OCI-LY3 (cell line): ENCODE measurements at regions not wholly inside any gene's neighbourhood (a gene's known extent, or its start where the extent isn't known, plus 50 kb on each side); places are given as distances from the start of the nearest gene placed in this dataset.

ENCODE experiments used
- H2AFZ ChIP-seq: fragments of 200-600, 300-600 bp; shearing (Covaris generic); 2 replicates; pipeline ENCODE4 v1.6.0; 2014; ENCODE audit warnings: antibody characterized with exemption, low read depth, low read length
- H3K27ac ChIP-seq: fragments of 200-600, 300-600 bp; sonication (generic); 2 replicates; pipeline ENCODE4 v1.5.1; 2014; ENCODE audit warnings: mild to moderate bottlenecking, low read length, moderate library complexity, mixed read lengths
- H3K27me3 ChIP-seq: fragments of 200-600, 300-600 bp; sonication (generic); 2 replicates; pipeline ENCODE4 v1.6.1; 2014; ENCODE audit warnings: low read depth, low read length, mixed read lengths
- H3K36me3 ChIP-seq: fragments of 200-600, 300-600 bp; sonication (generic); replicated peaks from 2 replicates; pipeline ENCODE3; 2014; ENCODE audit warnings: low read depth, low read length, mixed read lengths
- H3K4me1 ChIP-seq: fragments of 300-600, 200-600 bp; sonication (generic); 2 replicates; pipeline ENCODE4 v1.6.1; 2014; ENCODE audit warnings: low read length, mixed read lengths
- H3K4me2 ChIP-seq: fragments of 200-600, 300-600 bp; sonication (generic); 2 replicates; pipeline ENCODE4 v1.6.1; 2014; ENCODE audit warnings: low read length, mixed read lengths
- H3K4me3 ChIP-seq: fragments of 300-600, 200-600 bp; sonication (generic); 2 replicates; pipeline ENCODE4 v1.5.1; 2014; ENCODE audit warnings: antibody characterized with exemption, mild to moderate bottlenecking, low read length, moderate library complexity
- H3K79me2 ChIP-seq: fragments of 300-600, 200-600 bp; shearing (Covaris generic); 2 replicates; pipeline ENCODE4 v1.6.1; 2014; ENCODE audit warnings: mild to moderate bottlenecking, low read length, mixed read lengths
- H3K9ac ChIP-seq: fragments of 300-600, 200-600 bp; shearing (Covaris generic); 2 replicates; pipeline ENCODE4 v1.6.0; 2014; ENCODE audit warnings: mild to moderate bottlenecking, low read length, moderate library complexity
- H3K9me3 ChIP-seq: fragments of 200-600, 300-600 bp; shearing (Covaris generic); 2 replicates; pipeline ENCODE4 v1.6.1; 2014; ENCODE audit warnings: low read length, mixed read lengths; ENCODE audit not compliant: insufficient read depth
- H4K20me1 ChIP-seq: fragments of 200-600, 300-600 bp; sonication (generic); 2 replicates; pipeline ENCODE4 v1.6.1; 2016; ENCODE audit warnings: low read length, mixed read lengths; ENCODE audit not compliant: insufficient read depth
- EZH2phosphoT487 ChIP-seq: fragments of 200-600 bp; shearing (Covaris generic); IDR thresholded peaks from 2 replicates; pipeline ENCODE4 v1.6.1; 2018; ENCODE audit warnings: antibody characterized with exemption, mixed run types, low read depth
- TF ChIP-seq, protein P1 (sequence below): fragments of 200-600, 300-600 bp; sonication (generic); IDR thresholded peaks from 2 replicates; pipeline ENCODE4 v1.5.1; 2014; ENCODE audit warnings: antibody characterized with exemption, low read length, low read depth

DNA sequence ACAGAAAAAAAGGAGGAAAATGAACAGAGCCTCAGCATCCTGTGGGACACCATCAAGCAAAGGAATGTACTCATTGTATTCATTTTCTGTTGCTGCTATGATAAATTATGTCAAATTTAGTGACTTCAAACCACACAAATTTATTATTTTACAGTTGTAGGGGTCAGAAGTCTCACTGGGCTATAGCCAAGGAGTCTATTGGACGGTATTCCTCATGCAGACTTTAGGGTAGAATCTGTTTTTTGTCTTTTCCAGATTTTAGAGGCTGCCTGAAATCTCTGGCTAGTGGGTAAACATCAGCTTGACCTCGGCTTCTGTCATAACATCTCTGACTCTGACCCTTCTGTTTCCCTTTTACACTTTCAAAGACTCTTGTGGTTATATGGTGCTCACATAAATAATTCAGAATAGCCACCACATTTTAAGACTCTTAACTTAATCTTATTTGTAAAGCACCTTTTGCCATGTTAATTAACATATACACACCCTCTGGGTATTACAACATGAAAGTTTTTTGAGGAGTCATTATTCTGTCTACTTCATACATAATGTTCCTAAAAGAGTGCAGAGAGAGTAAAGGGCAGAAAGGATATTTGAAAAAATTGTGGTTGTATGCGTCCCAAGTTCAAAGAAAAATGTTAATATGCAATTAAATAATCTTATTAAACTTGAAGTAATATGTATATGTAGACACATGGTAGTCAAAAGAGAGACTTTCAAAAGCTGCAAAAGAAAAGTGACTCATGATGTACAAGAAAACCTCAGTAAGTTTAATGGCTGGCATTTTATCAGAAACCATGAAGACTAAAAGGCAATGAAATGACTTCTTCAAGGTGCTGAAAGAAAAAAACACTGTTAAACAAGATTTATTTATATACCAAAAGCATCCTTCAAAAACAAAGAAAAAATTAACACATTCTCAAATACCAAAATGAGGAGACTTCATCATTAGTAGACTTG is 70.8 kb upstream of the MEOX2 start:
- H3K79me2 ChIP-seq: no peaks in the 10 kb centered on the region
- H3K36me3 ChIP-seq: no peaks in the 10 kb centered on the region
- TF ChIP-seq, protein P1, sequence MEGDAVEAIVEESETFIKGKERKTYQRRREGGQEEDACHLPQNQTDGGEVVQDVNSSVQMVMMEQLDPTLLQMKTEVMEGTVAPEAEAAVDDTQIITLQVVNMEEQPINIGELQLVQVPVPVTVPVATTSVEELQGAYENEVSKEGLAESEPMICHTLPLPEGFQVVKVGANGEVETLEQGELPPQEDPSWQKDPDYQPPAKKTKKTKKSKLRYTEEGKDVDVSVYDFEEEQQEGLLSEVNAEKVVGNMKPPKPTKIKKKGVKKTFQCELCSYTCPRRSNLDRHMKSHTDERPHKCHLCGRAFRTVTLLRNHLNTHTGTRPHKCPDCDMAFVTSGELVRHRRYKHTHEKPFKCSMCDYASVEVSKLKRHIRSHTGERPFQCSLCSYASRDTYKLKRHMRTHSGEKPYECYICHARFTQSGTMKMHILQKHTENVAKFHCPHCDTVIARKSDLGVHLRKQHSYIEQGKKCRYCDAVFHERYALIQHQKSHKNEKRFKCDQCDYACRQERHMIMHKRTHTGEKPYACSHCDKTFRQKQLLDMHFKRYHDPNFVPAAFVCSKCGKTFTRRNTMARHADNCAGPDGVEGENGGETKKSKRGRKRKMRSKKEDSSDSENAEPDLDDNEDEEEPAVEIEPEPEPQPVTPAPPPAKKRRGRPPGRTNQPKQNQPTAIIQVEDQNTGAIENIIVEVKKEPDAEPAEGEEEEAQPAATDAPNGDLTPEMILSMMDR: no peak
- TF ChIP-seq EZH2phosphoT487: no peak
- H2AFZ ChIP-seq: no peak overlapping the region
- H3K4me1 ChIP-seq: no peaks in the 10 kb centered on the region
- H3K9me3 ChIP-seq: no peaks in the 10 kb centered on the region
- no peak overlapping the region for H3K27ac ChIP-seq
- no peak overlapping the region for H3K4me3 ChIP-seq
- H3K9ac ChIP-seq: no peak overlapping the region
- H4K20me1 ChIP-seq: no peaks in the 10 kb centered on the region
- H3K4me2 ChIP-seq: no peak overlapping the region
- H3K27me3 ChIP-seq: no peaks in the 10 kb centered on the region

DNA sequence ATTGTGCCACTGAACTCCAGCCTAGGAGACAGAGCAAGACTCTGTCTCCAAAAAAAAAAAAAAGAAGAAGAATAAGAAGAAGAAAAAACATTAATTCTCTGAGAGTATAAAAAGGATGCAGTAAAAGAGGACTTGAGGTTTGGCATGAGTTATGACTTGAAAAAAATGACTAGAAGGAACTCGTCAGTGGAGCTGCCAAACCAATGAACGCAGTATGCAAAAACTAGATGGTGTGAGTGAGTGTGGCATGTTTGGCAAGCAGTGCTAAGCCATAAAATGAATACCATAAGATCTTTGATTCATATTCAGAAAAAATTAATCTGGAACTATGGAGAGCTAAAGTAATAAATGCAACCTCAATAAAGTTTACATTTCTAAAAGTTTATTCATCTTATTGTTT is 68.6 kb upstream of the MEOX2 start:
- no peak overlapping the region for H3K9ac ChIP-seq
- H3K27me3 ChIP-seq: no peaks in the 10 kb centered on the region
- H4K20me1 ChIP-seq: no peaks in the 10 kb centered on the region
- H3K4me2 ChIP-seq: no peak overlapping the region
- no peak overlapping the region for H3K4me3 ChIP-seq
- no peaks in the 10 kb centered on the region for H3K9me3 ChIP-seq
- H2AFZ ChIP-seq: no peak overlapping the region
- no peaks in the 10 kb centered on the region for H3K79me2 ChIP-seq
- no peaks in the 10 kb centered on the region for H3K4me1 ChIP-seq
- H3K36me3 ChIP-seq: no peaks in the 10 kb centered on the region
- TF ChIP-seq, protein P1: no peak
- TF ChIP-seq EZH2phosphoT487: no peak
- no peak overlapping the region for H3K27ac ChIP-seq

DNA sequence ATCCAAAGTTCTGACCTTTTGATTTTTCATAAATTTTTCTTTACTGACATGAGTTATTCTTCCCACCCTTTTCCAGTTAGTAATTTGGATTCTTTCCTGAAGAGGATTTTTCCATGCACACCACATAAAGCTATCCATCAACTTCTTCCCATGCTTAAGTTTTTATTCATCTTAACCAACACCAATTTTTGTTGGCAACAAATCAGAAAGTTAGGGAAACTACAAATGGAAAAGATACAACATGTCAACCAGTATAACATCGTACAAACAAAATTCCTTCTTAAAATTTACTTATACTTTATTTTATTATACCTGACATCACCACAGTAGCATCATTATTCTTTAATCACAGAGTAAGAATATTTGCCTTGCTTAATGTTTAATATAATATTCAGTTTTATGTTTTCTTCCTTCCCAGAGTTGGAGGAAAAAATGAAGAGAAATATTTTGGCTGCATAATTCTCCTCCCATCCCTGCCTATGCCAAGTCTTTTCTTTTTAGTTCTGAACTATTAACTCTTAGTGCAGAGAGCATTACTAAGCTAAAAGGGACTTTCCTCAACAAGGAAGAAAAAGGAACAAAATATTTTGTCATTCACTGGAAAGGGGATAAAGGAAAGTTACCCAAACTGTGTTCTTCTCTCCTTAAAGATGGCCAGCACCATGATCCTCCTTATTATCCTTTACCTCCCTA is 67.5 kb upstream of the MEOX2 start:
- TF ChIP-seq, protein P1: no peak
- no peak for TF ChIP-seq EZH2phosphoT487
- H2AFZ ChIP-seq: no peak overlapping the region
- H3K4me3 ChIP-seq: no peak overlapping the region
- no peaks in the 10 kb centered on the region for H3K4me1 ChIP-seq
- no peaks in the 10 kb centered on the region for H3K27me3 ChIP-seq
- H3K36me3 ChIP-seq: no peaks in the 10 kb centered on the region
- H3K9me3 ChIP-seq: no peaks in the 10 kb centered on the region
- no peaks in the 10 kb centered on the region for H3K79me2 ChIP-seq
- no peak overlapping the region for H3K27ac ChIP-seq
- H4K20me1 ChIP-seq: no peaks in the 10 kb centered on the region
- H3K9ac ChIP-seq: no peak overlapping the region
- no peak overlapping the region for H3K4me2 ChIP-seq

DNA sequence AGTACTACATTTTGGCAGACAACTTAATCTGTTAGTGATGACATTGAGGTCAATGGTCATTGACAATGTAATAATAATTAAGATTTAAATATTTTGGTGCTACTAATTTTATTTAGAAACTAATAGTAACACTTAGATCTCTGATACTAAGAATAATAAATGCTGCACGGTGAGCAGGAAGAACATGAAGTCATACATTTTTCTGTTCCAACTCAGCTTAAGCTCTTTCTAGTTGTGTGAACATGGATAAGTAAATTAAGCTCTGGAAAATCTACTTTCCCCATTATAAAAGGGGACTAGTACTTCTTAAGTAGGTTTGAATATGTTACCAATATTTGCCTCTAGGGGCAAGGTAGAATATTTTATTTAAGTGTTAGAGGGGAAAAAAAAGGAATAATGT is 65.9 kb upstream of the MEOX2 start:
- H2AFZ ChIP-seq: no peak overlapping the region
- TF ChIP-seq, protein P1: no peak
- no peak for TF ChIP-seq EZH2phosphoT487
- no peaks in the 10 kb centered on the region for H3K4me1 ChIP-seq
- H3K36me3 ChIP-seq: no peaks in the 10 kb centered on the region
- no peak overlapping the region for H3K4me3 ChIP-seq
- H3K79me2 ChIP-seq: no peaks in the 10 kb centered on the region
- H3K4me2 ChIP-seq: no peak overlapping the region
- no peak overlapping the region for H3K27ac ChIP-seq
- no peak overlapping the region for H3K9ac ChIP-seq
- H4K20me1 ChIP-seq: no peaks in the 10 kb centered on the region
- H3K27me3 ChIP-seq: no peaks in the 10 kb centered on the region
- H3K9me3 ChIP-seq: no peaks in the 10 kb centered on the region
